Inferior parietal cortex (tissue), 1 donor: ENCODE measurements at regions not wholly inside any gene's neighbourhood (a gene's known extent, or its start where the extent isn't known, plus 50 kb on each side); places are given as distances from the start of the nearest gene placed in this dataset.
"Not testable (repeated sequence)": the region's sequence is repeated elsewhere in the genome, so short reads cannot be mapped to it uniquely, and the experiment has no call there.

Experiments
- DNase-seq: peaks from one replicate; pipeline ENCODE4 v3.0.0-alpha.2; 2016; ENCODE audit errors: extremely low spot score

GRCh38 chr3:125645616-125646015, 50.3 kb upstream of the OSBPL11 start:
- no peak for DNase-seq

DNA sequence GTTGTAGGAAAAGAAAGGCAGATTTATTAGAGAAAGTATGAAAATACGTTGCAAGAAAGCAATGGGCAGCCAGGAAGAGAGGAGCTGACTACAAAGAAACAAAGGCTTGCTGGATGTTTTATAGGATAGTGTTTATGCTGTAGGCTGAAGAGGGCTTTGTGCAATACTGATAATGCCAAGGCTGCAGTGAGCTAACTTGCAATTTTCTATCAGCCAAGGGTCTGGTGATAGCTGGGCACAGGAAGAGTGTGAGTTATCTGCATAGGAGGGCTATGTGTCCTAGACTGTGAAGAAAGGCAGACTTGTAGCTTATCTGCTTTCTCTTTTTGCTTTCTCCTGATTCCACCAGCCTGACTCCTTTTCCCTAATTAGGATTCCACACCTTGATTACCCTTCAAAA, 51.3 kb upstream of the OSBPL11 start:
- DNase-seq: no peak

DNA sequence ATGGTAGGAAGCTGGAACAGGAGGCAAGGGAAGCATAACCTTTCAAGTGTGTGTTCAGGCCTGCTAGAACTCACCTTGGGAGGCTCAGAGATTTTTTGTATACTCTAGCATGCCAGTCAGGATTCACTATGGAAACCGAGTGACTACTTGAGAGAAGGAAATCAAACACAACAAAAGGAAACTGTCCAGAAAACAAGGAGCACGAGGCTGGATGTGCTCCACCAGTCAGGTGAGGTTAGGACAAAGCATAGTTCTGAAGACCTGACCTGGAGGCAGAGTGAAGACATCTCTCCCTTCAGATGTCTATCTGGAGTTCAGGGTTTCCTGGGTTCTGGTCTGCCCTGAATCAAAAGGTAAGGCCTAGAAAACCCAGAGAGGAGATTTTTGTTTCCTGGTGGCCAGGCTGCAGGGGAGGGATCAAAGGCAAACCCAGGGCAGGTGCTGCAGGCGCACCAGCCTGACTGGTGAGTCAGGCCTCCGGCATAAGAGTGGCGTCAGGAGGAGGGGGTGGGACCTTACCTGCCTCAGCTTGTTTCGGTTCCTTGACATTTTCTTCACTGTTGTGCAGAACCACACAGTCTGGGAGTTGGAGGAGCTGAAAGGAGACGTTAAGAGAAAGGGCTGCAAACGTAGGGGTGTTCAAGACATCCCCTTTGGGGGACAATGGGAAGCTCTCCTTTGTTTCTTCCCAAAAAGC, 52.2 kb upstream of the OSBPL11 start:
- DNase-seq: no peak

DNA sequence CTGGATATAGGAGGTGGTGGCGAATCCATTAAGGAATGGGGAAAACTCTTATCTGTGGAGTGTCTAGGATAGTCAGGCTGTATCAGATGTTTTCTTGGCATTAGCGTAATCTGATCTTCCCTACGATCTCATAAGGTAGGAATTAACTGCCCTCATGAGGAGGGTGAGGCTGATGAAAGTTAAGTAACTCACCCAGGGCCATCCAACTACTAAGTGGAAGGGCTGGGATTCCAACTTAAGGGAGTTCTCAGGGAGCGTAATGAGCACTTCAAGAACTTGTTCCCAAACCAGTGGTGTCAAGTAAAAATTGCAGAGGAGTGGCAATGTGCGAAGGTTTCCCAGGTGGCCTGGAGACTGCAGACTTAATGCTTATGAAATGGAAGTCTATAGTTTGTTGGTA, 55.9 kb upstream of the OSBPL11 start:
- DNase-seq: no peak

- no peak for DNase-seq
These were observed 57.1 kb upstream of the OSBPL11 start for GRCh38 chr3:125652349-125652748.

DNA sequence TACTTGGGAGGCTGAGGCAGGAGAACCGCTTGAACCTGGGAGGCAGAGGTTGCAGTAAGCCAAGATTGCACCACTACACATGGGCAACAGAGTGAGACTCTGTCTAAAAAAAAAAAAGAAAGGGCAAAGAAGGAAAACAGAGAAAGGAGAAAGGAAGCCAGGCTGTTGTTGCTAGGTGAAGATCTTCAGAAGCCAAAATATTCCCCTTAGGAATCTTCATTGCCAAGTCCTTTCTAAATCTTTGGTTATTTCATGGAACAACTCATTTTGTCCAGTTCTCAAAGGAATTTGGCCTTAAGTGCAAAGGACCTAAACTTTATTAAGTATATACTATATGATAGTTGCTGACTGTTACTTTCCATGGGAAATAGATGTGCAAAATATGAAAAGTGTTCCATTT, 59.2 kb upstream of the OSBPL11 start:
- DNase-seq: no peak

DNA sequence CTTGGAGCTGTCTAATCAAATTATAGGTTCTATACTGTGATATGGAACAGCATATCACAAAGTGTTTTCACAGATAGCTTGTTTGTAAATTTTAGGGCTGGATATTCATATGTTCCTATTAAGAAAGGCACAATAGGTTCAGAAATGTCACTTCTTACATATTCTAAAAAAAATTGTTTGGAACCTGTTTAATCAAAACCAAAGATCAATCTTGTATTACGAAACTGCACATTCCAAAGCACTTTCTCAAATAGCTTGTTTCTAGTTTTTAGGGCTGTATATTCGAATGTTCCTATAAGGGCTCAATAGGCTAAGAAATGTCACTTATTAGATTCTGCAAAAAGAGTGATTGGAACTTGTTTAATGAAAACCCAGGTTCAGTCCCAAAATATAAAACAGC, 67.4 kb upstream of the OSBPL11 start:
- no peak for DNase-seq

GRCh38 chr3:125670352-125670751, 75.1 kb upstream of the OSBPL11 start:
- DNase-seq: no peak

DNA sequence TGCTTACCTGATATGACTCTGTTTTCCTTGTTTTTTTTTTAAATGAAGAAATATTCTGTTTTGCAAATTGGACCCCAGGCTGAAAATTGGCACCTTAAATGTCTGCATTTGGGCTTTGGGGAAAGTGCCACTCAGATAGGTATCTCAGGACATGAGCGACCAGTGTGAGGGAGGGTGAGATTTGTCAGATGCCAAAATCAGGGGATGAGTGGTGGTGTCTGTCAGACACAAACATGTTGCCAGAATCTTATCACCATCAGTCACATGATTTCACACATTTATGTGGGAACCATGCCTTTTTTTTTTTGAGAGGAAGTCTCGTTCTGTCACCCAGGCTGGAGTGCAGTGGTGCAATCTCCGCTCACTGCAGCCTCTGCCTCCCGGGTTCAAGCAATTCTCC, 75.6 kb upstream of the OSBPL11 start:
- no peak for DNase-seq

DNA sequence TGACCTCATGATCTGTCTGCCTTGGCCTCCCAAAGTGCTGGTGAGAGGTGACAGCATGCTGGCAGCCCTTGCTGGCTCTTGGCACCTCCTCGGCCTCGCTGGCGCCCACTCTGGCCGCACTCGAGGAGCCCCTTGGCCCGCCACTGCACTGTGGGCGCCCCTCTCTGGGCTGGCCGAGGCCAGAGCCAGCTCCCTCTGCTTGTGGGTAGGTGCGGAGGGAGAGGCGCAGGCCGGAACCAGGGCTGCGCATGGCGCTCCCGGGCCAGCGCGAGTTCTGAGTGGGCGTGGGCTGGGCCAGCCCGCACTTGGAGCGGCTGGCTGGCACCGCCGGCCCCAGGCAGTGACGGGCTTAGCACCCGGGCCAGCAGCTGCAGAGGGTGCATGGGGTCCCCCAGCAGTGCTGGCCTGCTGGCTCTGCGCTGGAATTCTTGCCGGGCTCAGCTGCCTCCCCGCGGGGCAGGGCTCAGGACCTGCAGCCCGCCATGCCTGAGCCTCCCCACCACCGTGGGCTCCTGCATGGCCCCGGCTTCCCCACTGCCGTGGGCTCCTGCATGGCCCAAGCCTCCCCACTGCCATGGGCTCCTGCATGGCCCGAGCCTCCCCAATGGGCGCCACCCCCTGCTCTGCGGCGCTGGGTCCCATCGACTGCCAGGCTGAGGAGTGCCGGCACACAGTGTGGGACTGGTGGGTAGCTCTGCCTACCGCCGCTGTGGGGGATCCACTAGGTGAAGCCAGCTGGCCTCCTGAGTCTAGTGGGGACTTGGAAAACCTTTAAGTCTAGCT, 76.4 kb upstream of the OSBPL11 start:
- no peak for DNase-seq

DNA sequence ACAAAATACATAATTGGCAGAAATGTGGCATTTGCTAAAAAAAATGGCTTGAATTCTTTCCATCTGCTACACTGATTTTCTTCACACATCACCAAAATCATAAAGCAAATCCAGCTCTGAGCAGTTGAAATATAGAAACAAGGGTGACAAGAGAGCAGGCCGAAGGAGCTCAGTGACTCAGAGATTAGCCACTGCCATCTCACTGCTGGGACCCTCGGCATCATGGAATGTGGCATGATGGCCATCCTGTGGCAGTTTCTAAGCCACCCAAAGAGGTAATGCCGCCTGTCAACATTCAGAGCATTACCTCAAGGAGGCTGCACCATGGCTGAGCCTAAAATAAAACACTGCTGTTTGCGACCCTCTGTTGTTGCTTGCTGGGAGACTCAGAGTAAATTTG, 80.5 kb upstream of the OSBPL11 start:
- DNase-seq: no peak

- DNase-seq: no peak
These were observed 84.0 kb upstream of the OSBPL11 start for GRCh38 chr3:125679258-125679657.

DNA sequence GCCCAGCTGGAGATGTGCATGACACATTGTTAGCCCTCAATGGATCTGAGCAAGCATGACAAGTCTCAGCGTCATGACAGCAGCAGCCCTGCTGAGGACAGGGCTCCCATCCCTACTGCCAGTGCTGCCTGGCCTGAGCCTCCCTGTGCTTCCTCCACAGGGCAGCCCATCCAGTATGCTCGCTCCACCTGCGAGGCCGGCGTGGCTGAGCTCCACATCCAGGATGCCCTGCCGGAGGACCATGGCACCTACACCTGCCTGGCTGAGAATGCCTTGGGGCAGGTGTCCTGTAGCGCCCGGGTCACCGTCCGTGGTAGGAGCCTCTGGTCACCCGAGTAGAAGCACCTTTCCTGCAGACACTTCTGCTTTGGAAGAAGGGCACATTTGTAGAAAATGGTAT, 85.8 kb upstream of the OSBPL11 start:
- DNase-seq: no peak

GRCh38 chr3:125681906-125682305, 86.6 kb upstream of the OSBPL11 start:
- DNase-seq: not testable (repeated sequence)

DNA sequence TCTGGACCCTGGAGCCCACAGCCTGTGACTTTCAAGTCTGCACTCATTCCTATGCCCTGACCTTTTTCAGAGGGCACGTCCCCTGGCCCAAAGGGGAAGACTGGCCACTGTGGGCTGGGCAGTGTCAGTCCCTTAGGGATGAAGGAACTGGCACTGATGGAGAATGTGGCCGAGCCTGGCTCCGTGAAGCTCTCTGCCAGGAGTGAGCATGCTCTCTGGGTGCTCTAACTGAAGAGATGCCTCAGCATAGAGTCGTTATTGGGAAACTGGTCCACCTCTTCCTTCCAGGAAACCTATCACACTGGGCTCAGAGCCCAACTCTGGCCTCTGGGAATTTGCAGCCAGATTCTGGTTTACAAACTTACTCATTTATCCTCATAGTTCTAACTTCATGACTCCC, 87.3 kb upstream of the OSBPL11 start:
- DNase-seq: not testable (repeated sequence)

DNA sequence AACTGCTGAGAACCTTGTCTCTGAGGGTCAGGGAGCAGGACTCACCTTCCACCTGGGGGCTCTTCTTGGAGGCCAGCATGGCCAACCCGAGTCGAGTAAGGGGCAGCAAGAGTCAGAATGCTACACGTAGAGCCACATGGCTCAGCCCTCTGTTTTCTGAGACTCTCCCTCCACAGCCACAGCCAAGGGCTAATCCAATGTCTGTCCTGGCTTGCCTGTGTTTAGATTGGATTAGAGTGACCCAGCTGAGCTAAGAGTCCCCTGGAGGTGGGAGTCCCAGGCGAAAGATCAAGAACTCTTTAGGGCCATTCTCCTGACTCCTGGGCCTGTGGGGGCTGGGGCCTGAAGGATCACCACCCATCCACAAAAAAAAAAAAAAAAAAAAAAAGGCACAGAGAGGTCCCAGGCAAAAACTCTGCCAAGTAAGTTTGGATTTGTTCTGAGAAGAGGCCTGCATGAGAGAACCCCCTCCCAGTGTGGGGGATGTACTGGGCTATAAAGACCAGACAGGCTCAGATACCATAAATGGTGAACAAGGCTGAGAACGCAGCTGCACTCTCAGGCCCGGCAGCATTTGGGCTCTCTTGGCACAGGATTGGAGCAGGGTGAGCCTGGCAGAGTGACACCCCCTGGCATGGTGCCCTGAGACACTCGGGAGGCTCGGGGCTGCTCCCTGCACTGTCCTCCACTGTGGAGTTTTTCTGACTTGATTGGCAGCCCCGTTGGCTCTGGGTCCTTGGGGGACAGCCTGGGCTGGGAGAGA, 88.0 kb upstream of the OSBPL11 start:
- no peak for DNase-seq

- DNase-seq: no peak
These were observed 88.9 kb upstream of the OSBPL11 start for GRCh38 chr3:125684199-125684598.

DNA sequence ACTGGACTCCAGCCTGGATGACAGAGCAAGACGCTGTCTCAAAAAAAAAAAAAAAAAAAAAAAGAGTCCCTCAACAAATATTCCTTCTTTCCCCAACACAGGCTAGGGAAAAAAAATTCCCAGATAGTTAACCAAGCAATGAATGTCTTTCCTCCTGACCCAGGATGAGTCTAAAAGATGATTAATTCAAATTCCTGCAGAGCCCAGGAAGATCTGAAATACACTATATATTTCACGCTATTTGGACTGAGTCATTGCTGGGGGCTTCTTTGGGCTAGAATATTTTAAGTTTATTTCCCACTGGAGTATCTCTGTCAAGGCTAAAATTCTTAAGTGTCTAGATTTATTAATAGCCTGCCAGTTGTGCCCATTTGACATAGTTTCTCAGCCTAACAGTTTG, 90.4 kb upstream of the OSBPL11 start:
- DNase-seq: not testable (repeated sequence)

DNA sequence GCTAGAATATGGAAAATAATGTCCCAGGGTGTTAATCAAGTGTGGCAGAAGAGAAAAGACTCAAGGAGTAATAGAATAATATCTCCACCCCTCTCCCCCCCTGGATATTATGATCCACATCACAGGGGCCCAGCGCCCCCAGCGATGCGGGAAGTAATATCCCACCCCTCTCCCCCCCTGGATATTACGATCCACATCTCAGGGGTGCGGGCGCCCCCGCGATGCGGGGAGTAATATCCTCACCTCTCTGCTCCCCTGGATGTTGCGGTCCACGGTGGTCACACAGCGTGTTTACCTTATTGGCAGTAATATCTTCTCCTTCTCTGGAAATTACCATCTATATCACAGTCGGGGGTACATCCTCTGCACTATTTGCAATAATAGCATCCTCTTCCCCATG, 97.1 kb upstream of the OSBPL11 start:
- DNase-seq: no peak

DNA sequence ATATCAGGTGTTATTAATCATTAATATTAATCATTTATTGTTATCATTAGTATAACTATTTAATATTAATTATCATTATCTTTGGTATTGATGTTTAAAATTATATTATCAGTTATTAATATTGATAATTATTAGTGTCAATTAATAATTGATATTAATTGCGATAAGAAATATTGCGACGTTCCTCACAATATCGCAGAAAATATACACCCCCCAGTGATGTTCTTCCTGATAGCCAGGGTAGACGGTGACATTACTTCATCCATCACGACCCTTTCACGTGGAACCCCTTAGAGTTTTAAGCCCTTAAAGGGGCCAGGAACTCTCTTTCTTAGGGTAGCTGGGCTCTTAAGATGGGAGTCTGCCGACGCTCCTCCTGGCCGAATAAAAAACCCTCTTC, 98.6 kb upstream of the OSBPL11 start:
- no peak for DNase-seq

DNA sequence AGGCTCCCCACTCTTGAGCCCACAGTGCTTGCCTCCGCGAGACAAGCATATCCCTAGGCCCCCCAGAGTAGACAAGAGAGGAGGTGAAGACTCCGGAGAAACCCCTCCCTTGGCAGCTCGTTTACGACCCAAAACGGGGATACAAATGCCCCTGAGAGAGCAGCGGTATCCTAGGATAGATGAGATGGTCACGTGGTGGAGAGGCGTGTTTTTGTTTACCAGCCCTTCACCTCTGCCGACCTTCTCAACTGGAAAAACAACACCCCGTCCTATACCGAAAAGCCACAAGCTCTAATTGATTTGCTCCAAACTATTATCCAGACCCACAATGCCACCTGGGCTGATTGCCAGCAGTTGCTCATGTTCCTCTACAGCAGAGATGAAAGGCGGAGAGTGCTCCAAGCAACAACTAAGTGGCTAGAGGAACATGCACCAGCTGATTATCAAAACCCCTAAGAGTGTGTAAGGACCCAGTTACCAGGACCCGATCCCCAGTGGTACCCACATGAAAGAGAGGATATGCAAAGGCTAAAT, 99.5 kb upstream of the OSBPL11 start:
- DNase-seq: no peak

GRCh38 chr3:125695688-125696087, 100.4 kb upstream of the OSBPL11 start:
- no peak for DNase-seq
